ENCODE measurements at regions not wholly inside any gene's neighbourhood (a gene's known extent, or its start where the extent isn't known, plus 50 kb on each side); places are given as distances from the start of the nearest gene placed in this dataset.

GRCh38 chr5:101539315-101539714 is 636.2 kb upstream of the ST8SIA4 start:
- TF ChIP-seq CTCF (IDR thresholded peaks at IDR 0.05) = no peak

GRCh38 chr5:101535626-101536025 is 632.5 kb upstream of the ST8SIA4 start:
- no peak for TF ChIP-seq CTCF (IDR thresholded peaks at IDR 0.05)

- no peak for TF ChIP-seq CTCF (IDR thresholded peaks at IDR 0.05)
Measured at GRCh38 chr5:101534491-101535110, 631.5 kb upstream of the ST8SIA4 start.

- TF ChIP-seq CTCF (IDR thresholded peaks at IDR 0.05) = no peak
Measured at GRCh38 chr5:101532430-101532829, 629.3 kb upstream of the ST8SIA4 start.

GRCh38 chr5:101531026-101531425 is 627.9 kb upstream of the ST8SIA4 start:
- no peak for TF ChIP-seq CTCF (IDR thresholded peaks at IDR 0.05)

- no peak for TF ChIP-seq CTCF (IDR thresholded peaks at IDR 0.05)
Measured at GRCh38 chr5:101520417-101520816, 617.3 kb upstream of the ST8SIA4 start.

GRCh38 chr5:101517795-101518194 is 614.7 kb upstream of the ST8SIA4 start:
- no peak for TF ChIP-seq CTCF (IDR thresholded peaks at IDR 0.05)

GRCh38 chr5:101515721-101516120 is 612.6 kb upstream of the ST8SIA4 start:
- no peak for TF ChIP-seq CTCF (IDR thresholded peaks at IDR 0.05)
